Subcutaneous abdominal adipose tissue (tissue), 5 donors: ENCODE measurements at regions not wholly inside any gene's neighbourhood (a gene's known extent, or its start where the extent isn't known, plus 50 kb on each side); places are given as distances from the start of the nearest gene placed in this dataset.

ENCODE experiments used
- H3K27ac ChIP-seq: one replicate; pipeline ENCODE4 v1.7.0; 2013; ENCODE audit warnings: low read depth, mild to moderate bottlenecking, inconsistent platforms, low read length, moderate library complexity
- H3K27me3 ChIP-seq, 5 donors: one replicate each; pipeline ENCODE4 v1.7.0; 2013; ENCODE audit warnings: low read length in 5 of 5, inconsistent platforms in 1 of 5; ENCODE audit not compliant: control insufficient read depth in 5 of 5, insufficient read depth in 4 of 5
- H3K36me3 ChIP-seq, 5 donors: one replicate each; pipeline ENCODE4 v1.7.0; 2013; ENCODE audit warnings: low read length in 5 of 5; ENCODE audit not compliant: control insufficient read depth in 5 of 5, insufficient read depth in 5 of 5
- H3K4me1 ChIP-seq, 5 donors: one replicate each; pipeline ENCODE4 v1.7.0; 2013; ENCODE audit warnings: low read length in 5 of 5, mild to moderate bottlenecking in 3 of 5, moderate library complexity in 1 of 5; ENCODE audit not compliant: control insufficient read depth in 5 of 5, insufficient read depth in 5 of 5
- H3K4me3 ChIP-seq, 5 donors: one replicate each; pipeline ENCODE4 v1.7.0; 2013; ENCODE audit warnings: low read length in 5 of 5, low read depth in 1 of 5
- H3K9ac ChIP-seq, 5 donors: one replicate each; pipeline ENCODE4 v1.7.0; 2013; ENCODE audit warnings: low read length in 5 of 5, mild to moderate bottlenecking in 4 of 5, moderate library complexity in 3 of 5
- H3K9me3 ChIP-seq, 5 donors: one replicate each; pipeline ENCODE4 v1.7.0; 2013; ENCODE audit warnings: low read length in 5 of 5; ENCODE audit not compliant: control insufficient read depth in 5 of 5
- donor health status: healthy.
- donor health status: healthy.
- donor health status: healthy.
- donor health status: healthy.
- donor health status: healthy.

- H3K9ac ChIP-seq = no peak overlapping the region
- H3K27me3 ChIP-seq = no peaks in the 10 kb centered on the region
- no peaks in the 10 kb centered on the region for H3K36me3 ChIP-seq
- H3K9me3 ChIP-seq = no peaks in the 10 kb centered on the region
- H3K27ac ChIP-seq = no peak overlapping the region
- H3K4me1 ChIP-seq = no peaks in the 10 kb centered on the region
- no peak overlapping the region for H3K4me3 ChIP-seq
These were observed 397.3 kb upstream of the SEMA3A start for GRCh38 chr7:84591897-84592296.

GRCh38 chr7:84589012-84589411, 394.4 kb upstream of the SEMA3A start:
- H3K36me3 ChIP-seq = no peaks in the 10 kb centered on the region
- H3K27ac ChIP-seq = no peak overlapping the region
- H3K4me1 ChIP-seq = no peaks in the 10 kb centered on the region
- H3K27me3 ChIP-seq = no peaks in the 10 kb centered on the region
- no peaks in the 10 kb centered on the region for H3K9me3 ChIP-seq
- H3K4me3 ChIP-seq = no peak overlapping the region
- H3K9ac ChIP-seq = no peak overlapping the region

- Histone ChIP-seq H3K36me3 (no peaks in the 10 kb centered on the region), H3K27me3 (no peaks in the 10 kb centered on the region), H3K4me3 (no peak overlapping the region), H3K9ac (no peak overlapping the region), H3K9me3 (no peaks in the 10 kb centered on the region), H3K27ac (no peak overlapping the region), H3K4me1 (no peaks in the 10 kb centered on the region)
These were observed 388.7 kb upstream of the SEMA3A start for GRCh38 chr7:84583331-84583730.

- Histone ChIP-seq H3K36me3 (no peaks in the 10 kb centered on the region), H3K9ac (no peak overlapping the region), H3K27ac (no peak overlapping the region), H3K4me1 (no peaks in the 10 kb centered on the region), H3K9me3 (no peaks in the 10 kb centered on the region), H3K4me3 (no peak overlapping the region), H3K27me3 (no peaks in the 10 kb centered on the region)
These were observed 388.2 kb upstream of the SEMA3A start for GRCh38 chr7:84582747-84583146.

GRCh38 chr7:84578825-84579224, 384.2 kb upstream of the SEMA3A start:
- Histone ChIP-seq H3K4me1 (no peaks in the 10 kb centered on the region), H3K9me3 (no peaks in the 10 kb centered on the region), H3K27ac (no peak overlapping the region), H3K4me3 (no peak overlapping the region), H3K9ac (no peak overlapping the region), H3K36me3 (no peaks in the 10 kb centered on the region), H3K27me3 (no peaks in the 10 kb centered on the region)

GRCh38 chr7:84568781-84569180, 374.2 kb upstream of the SEMA3A start:
- Histone ChIP-seq H3K9me3 (no peaks in the 10 kb centered on the region), H3K4me1 (no peaks in the 10 kb centered on the region), H3K27me3 (no peaks in the 10 kb centered on the region), H3K9ac (no peak overlapping the region), H3K36me3 (no peaks in the 10 kb centered on the region), H3K27ac (no peak overlapping the region), H3K4me3 (peak overlapping the region in 1 of 5 donors; percentile 25)

- H3K36me3 ChIP-seq = no peaks in the 10 kb centered on the region
- no peaks in the 10 kb centered on the region for H3K4me1 ChIP-seq
- H3K9ac ChIP-seq = no peak overlapping the region
- H3K9me3 ChIP-seq = no peaks in the 10 kb centered on the region
- H3K27ac ChIP-seq = no peak overlapping the region
- no peak overlapping the region for H3K4me3 ChIP-seq
- H3K27me3 ChIP-seq = no peaks in the 10 kb centered on the region
These were observed 370.9 kb upstream of the SEMA3A start for GRCh38 chr7:84565345-84566074.

GRCh38 chr7:84553711-84554110, 359.1 kb upstream of the SEMA3A start:
- no peaks in the 10 kb centered on the region for H3K27me3 ChIP-seq
- H3K9me3 ChIP-seq = peaks cover 0 to 8% (median 4%) of the 10 kb centered on the region in 5 donors

GRCh38 chr7:84549409-84549808, 354.8 kb upstream of the SEMA3A start:
- Histone ChIP-seq H3K9ac (no peak overlapping the region), H3K9me3 (no peaks in the 10 kb centered on the region), H3K4me3 (no peak overlapping the region), H3K27me3 (no peaks in the 10 kb centered on the region), H3K27ac (no peak overlapping the region), H3K36me3 (no peaks in the 10 kb centered on the region), H3K4me1 (peaks cover 0 to 12% (median 8%) of the 10 kb centered on the region in 5 donors)

More at GRCh38 chr7:84553711-84554110, 359.1 kb upstream of the SEMA3A start:
- Histone ChIP-seq H3K9ac (no peak overlapping the region), H3K4me1 (peaks cover 0 to 4% (median 3%) of the 10 kb centered on the region in 5 donors), H3K27ac (no peak overlapping the region), H3K36me3 (no peaks in the 10 kb centered on the region), H3K4me3 (no peak overlapping the region)

- peak overlapping the region; percentile 6 for H3K27ac ChIP-seq
- H3K4me3 ChIP-seq = no peak overlapping the region
- H3K4me1 ChIP-seq = peaks cover 0 to 12% (median 8%) of the 10 kb centered on the region in 5 donors
- H3K27me3 ChIP-seq = no peaks in the 10 kb centered on the region
- H3K9me3 ChIP-seq = no peaks in the 10 kb centered on the region
- no peak overlapping the region for H3K9ac ChIP-seq
- no peaks in the 10 kb centered on the region for H3K36me3 ChIP-seq
These were observed 354.1 kb upstream of the SEMA3A start for GRCh38 chr7:84548366-84549365.
